PC-3 (cell line): ENCODE measurements at regions not wholly inside any gene's neighbourhood (a gene's known extent, or its start where the extent isn't known, plus 50 kb on each side); places are given as distances from the start of the nearest gene placed in this dataset.

Experiments
- CTCF ChIP-seq: fragments of 300-600 bp; sonication (generic); conservative IDR thresholded peaks from 2 replicates; pipeline ENCODE4 v1.5.1; 2017; ENCODE audit warnings: antibody characterized with exemption, low read depth, mild to moderate bottlenecking, low read length
- EZH2 ChIP-seq: fragments of 300-600 bp; sonication (generic); IDR thresholded peaks from one replicate; pipeline ENCODE4 v1.6.1; 2017; ENCODE audit warnings: antibody characterized with exemption, mild to moderate bottlenecking, low read length; ENCODE audit not compliant: unreplicated experiment
- EZH2phosphoT487 ChIP-seq: fragments of 300-600 bp; sonication (generic); IDR thresholded peaks from 2 replicates; pipeline ENCODE4 v1.6.1; 2018; ENCODE audit warnings: mild to moderate bottlenecking, antibody characterized with exemption, low read length, borderline replicate concordance

- TF ChIP-seq CTCF (no peak), EZH2 (no peak), EZH2phosphoT487 (no peak)
These were observed 226.9 kb upstream of the UBL3 start for GRCh38 chr13:30077240-30077735.
